Spleen (tissue), 7 donors: ENCODE measurements at regions not wholly inside any gene's neighbourhood (a gene's known extent, or its start where the extent isn't known, plus 50 kb on each side); places are given as distances from the start of the nearest gene placed in this dataset.

ENCODE experiments used
- CTCF ChIP-seq, 11 experiments: fragments of 200-600 bp in 7 of 11; fragments of 450-650 bp in 4 of 11; sonication (generic) in 4 of 11; IDR thresholded peaks in 8 of 11; conservative IDR thresholded peaks in 3 of 11; 1 replicate in 7 of 11; 2 replicates in 4 of 11; pipeline versions ENCODE4 v1.4.0 to v1.8.0; 2016 to 2021; ENCODE audit warnings: antibody characterized with exemption in 11 of 11, inconsistent platforms in 4 of 11, mild to moderate bottlenecking in 1 of 11
- POLR2A ChIP-seq, 3 donors: fragments of 450-650 bp; IDR thresholded peaks; one replicate each; pipeline ENCODE4 v1.5.1; 2017; ENCODE audit warnings: antibody characterized with exemption in 3 of 3, mild to moderate bottlenecking in 1 of 3
- donor health status: DM: no; HTN: no; CAD: no; lungs with moderate emphysema.
- donor health status: DM: no; HTN: no; CAD: no.
- donor health status: DM: no; HTN: no; CAD: no.

- no peak for TF ChIP-seq POLR2A (IDR thresholded peaks at IDR 0.05)
- no peak for TF ChIP-seq CTCF (IDR thresholded peaks at IDR 0.05 in 8 of 11, conservative IDR thresholded peaks at IDR 0.05 in 3 of 11)
Measured at GRCh38 chr6:140957386-140957785, 1175.3 kb upstream of the GJE1 start.
